Muscle layer of colon (tissue), 2 donors: ENCODE measurements at regions not wholly inside any gene's neighbourhood (a gene's known extent, or its start where the extent isn't known, plus 50 kb on each side); places are given as distances from the start of the nearest gene placed in this dataset.
"Not testable (repeated sequence)": the region's sequence is repeated elsewhere in the genome, so short reads cannot be mapped to it uniquely, and the experiment has no call there.

Experiments
- H3K27ac ChIP-seq: one replicate; pipeline ENCODE4 v1.7.0; 2013; ENCODE audit warnings: low read depth, mild to moderate bottlenecking, low read length, moderate library complexity
- H3K27me3 ChIP-seq, 2 donors: one replicate each; pipeline ENCODE4 v1.7.0; 2013; ENCODE audit warnings: low read length in 2 of 2, mild to moderate bottlenecking in 2 of 2; ENCODE audit not compliant: insufficient read depth in 2 of 2, control insufficient read depth in 1 of 2
- H3K36me3 ChIP-seq: one replicate; pipeline ENCODE4 v1.7.0; 2013; ENCODE audit warnings: mild to moderate bottlenecking, low read length; ENCODE audit not compliant: insufficient read depth
- H3K4me1 ChIP-seq: one replicate; pipeline ENCODE4 v1.7.0; 2013; ENCODE audit warnings: mild to moderate bottlenecking, low read length; ENCODE audit not compliant: insufficient read depth
- H3K4me3 ChIP-seq, 2 donors: one replicate each; pipeline ENCODE4 v1.7.0; 2013; ENCODE audit warnings: low read length in 2 of 2, low read depth in 1 of 2, mild to moderate bottlenecking in 1 of 2, moderate library complexity in 1 of 2
- H3K9ac ChIP-seq: one replicate; pipeline ENCODE4 v1.7.0; 2013; ENCODE audit warnings: low read length
- H3K9me3 ChIP-seq: one replicate; pipeline ENCODE4 v1.7.0; 2013; ENCODE audit warnings: mild to moderate bottlenecking, low read length
- donor health status: abdominal sarcoma.
- donor health status: Adenocarcinoma of cecum.

DNA sequence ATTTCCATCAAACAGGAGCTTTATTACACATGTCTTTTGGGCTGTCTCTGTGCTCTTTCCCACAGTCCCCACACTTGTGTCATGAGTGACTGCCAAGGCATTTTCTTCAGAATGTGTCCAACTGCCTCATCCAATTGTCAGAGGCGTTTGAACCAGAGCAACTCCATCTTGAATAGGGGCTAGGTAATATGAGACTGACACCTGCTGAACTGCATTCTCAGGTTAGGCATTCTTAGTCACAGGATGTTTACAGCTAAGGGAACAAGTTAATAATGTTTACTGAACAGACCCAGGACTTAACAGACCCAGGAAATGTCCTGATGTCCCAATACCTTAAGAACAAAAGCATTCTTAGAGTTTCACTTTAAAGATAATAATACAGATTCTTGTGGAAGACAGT lies 595.5 kb downstream of the REEP3 start:
- Histone ChIP-seq H3K4me1 (no peaks in the 10 kb centered on the region), H3K27me3 (no peaks in the 10 kb centered on the region), H3K27ac (no peak overlapping the region), H3K9me3 (no peaks in the 10 kb centered on the region), H3K9ac (no peak overlapping the region), H3K36me3 (no peaks in the 10 kb centered on the region), H3K4me3 (no peak overlapping the region)

GRCh38 chr10:64118736-64119135 lies 597.5 kb downstream of the REEP3 start:
- no peaks in the 10 kb centered on the region for H3K36me3 ChIP-seq
- H3K9ac ChIP-seq: no peak overlapping the region
- H3K27me3 ChIP-seq: no peaks in the 10 kb centered on the region
- no peak overlapping the region for H3K4me3 ChIP-seq
- H3K9me3 ChIP-seq: no peaks in the 10 kb centered on the region
- H3K4me1 ChIP-seq: no peaks in the 10 kb centered on the region
- no peak overlapping the region for H3K27ac ChIP-seq

- not testable (repeated sequence) for H3K9ac ChIP-seq, H3K36me3 ChIP-seq, H3K27ac ChIP-seq, H3K4me3 ChIP-seq, H3K27me3 ChIP-seq, H3K9me3 ChIP-seq, H3K4me1 ChIP-seq
Measured at GRCh38 chr10:64120301-64120980, 599.2 kb downstream of the REEP3 start.

GRCh38 chr10:64130152-64130551 lies 609.0 kb downstream of the REEP3 start:
- no peak overlapping the region for H3K4me3 ChIP-seq
- H3K27ac ChIP-seq: no peak overlapping the region
- no peak overlapping the region for H3K9ac ChIP-seq
- no peaks in the 10 kb centered on the region for H3K4me1 ChIP-seq
- H3K36me3 ChIP-seq: no peaks in the 10 kb centered on the region
- H3K9me3 ChIP-seq: no peaks in the 10 kb centered on the region
- no peaks in the 10 kb centered on the region for H3K27me3 ChIP-seq

DNA sequence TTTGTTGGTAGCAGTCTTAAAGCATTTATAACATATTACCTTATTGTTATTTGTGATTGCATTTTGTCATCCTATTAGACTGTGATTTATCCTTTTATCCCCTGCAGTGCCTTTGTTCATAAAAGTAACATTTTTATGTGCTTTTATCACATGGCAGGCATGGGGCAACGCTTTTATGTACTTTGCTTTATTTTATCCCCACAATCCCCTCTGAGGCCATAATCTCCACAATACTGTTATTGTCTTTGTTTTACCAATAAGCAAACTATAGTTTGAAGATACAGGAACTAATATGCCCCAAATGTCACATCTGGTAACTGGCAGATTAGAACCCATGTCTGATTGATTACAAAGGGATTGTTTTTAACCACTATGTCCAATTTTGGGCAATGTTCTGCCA lies 613.5 kb downstream of the REEP3 start:
- no peak overlapping the region for H3K4me3 ChIP-seq
- H3K27ac ChIP-seq: no peak overlapping the region
- no peaks in the 10 kb centered on the region for H3K4me1 ChIP-seq
- H3K9ac ChIP-seq: no peak overlapping the region
- no peaks in the 10 kb centered on the region for H3K9me3 ChIP-seq
- H3K36me3 ChIP-seq: no peaks in the 10 kb centered on the region
- no peaks in the 10 kb centered on the region for H3K27me3 ChIP-seq

GRCh38 chr10:64142395-64142794 lies 621.2 kb downstream of the REEP3 start:
- Histone ChIP-seq H3K27ac (no peak overlapping the region), H3K9ac (no peak overlapping the region), H3K36me3 (no peaks in the 10 kb centered on the region)

GRCh38 chr10:64148607-64149006 lies 627.4 kb downstream of the REEP3 start:
- H3K4me1 ChIP-seq: no peaks in the 10 kb centered on the region
- H3K9me3 ChIP-seq: no peaks in the 10 kb centered on the region
- H3K27me3 ChIP-seq: no peaks in the 10 kb centered on the region
- no peak overlapping the region for H3K27ac ChIP-seq
- H3K9ac ChIP-seq: no peak overlapping the region
- no peak overlapping the region for H3K4me3 ChIP-seq
- H3K36me3 ChIP-seq: no peaks in the 10 kb centered on the region

More at GRCh38 chr10:64142395-64142794, 621.2 kb downstream of the REEP3 start:
- H3K9me3 ChIP-seq: no peaks in the 10 kb centered on the region
- no peaks in the 10 kb centered on the region for H3K4me1 ChIP-seq
- no peaks in the 10 kb centered on the region for H3K27me3 ChIP-seq
- H3K4me3 ChIP-seq: no peak overlapping the region

GRCh38 chr10:64156166-64156565 lies 635.0 kb downstream of the REEP3 start:
- Histone ChIP-seq H3K9me3 (no peaks in the 10 kb centered on the region), H3K9ac (no peak overlapping the region), H3K27me3 (no peaks in the 10 kb centered on the region), H3K27ac (no peak overlapping the region), H3K4me3 (no peak overlapping the region), H3K4me1 (no peaks in the 10 kb centered on the region), H3K36me3 (no peaks in the 10 kb centered on the region)

GRCh38 chr10:64158551-64158950 lies 637.4 kb downstream of the REEP3 start:
- no peak overlapping the region for H3K27ac ChIP-seq
- H3K4me1 ChIP-seq: no peaks in the 10 kb centered on the region
- no peaks in the 10 kb centered on the region for H3K27me3 ChIP-seq
- no peaks in the 10 kb centered on the region for H3K36me3 ChIP-seq
- no peaks in the 10 kb centered on the region for H3K9me3 ChIP-seq
- H3K4me3 ChIP-seq: no peak overlapping the region
- H3K9ac ChIP-seq: no peak overlapping the region

GRCh38 chr10:64159910-64160872 lies 639.0 kb downstream of the REEP3 start:
- Histone ChIP-seq H3K9ac (no peak overlapping the region), H3K9me3 (no peaks in the 10 kb centered on the region), H3K27ac (no peak overlapping the region), H3K4me1 (no peaks in the 10 kb centered on the region), H3K4me3 (no peak overlapping the region), H3K36me3 (no peaks in the 10 kb centered on the region), H3K27me3 (no peaks in the 10 kb centered on the region)

GRCh38 chr10:64170791-64171190 lies 649.6 kb downstream of the REEP3 start:
- Histone ChIP-seq H3K36me3 (no peaks in the 10 kb centered on the region), H3K9ac (no peak overlapping the region), H3K4me3 (no peak overlapping the region)

More at GRCh38 chr10:64170791-64171190, 649.6 kb downstream of the REEP3 start:
- Histone ChIP-seq H3K4me1 (no peaks in the 10 kb centered on the region), H3K27me3 (no peaks in the 10 kb centered on the region), H3K27ac (no peak overlapping the region), H3K9me3 (no peaks in the 10 kb centered on the region)
